H1 (cell line): ENCODE measurements at regions not wholly inside any gene's neighbourhood (a gene's known extent, or its start where the extent isn't known, plus 50 kb on each side); places are given as distances from the start of the nearest gene placed in this dataset.
A peak's percentile ranks its signal among the peaks of the same experiment; 100 is the strongest.

ENCODE experiments used
- CTCF ChIA-PET: fragments of 300-600 bp; sonication (Branson Sonifier 250); formaldehyde crosslinking; loops from one replicate; lab custom pipeline; 2021; ENCODE audit not compliant: partially characterized antibody; lab: Charles Lee
- POLR2A ChIA-PET: fragments of 300-600 bp; sonication (Branson Sonifier 250); formaldehyde crosslinking; loops from one replicate; lab custom pipeline; 2021; ENCODE audit warnings: inconsistent platforms; ENCODE audit not compliant: partially characterized antibody; lab: Charles Lee
- DNase-seq, 2 experiments: peaks; one replicate each; pipeline versions ENCODE4 v3.0.0 to v3.0.0-alpha.2; 2010 to 2022; ENCODE audit warnings: low spot score in 2 of 2, low read depth in 1 of 2, mixed read lengths in 1 of 2
- FAIRE-seq: peaks from 2 replicates; lab custom pipeline; 2011; peaks lifted over from hg19 to GRCh38; lab: Jason Lieb, UNC
- H2AFZ ChIP-seq: 2 replicates; pipeline ENCODE4 v1.8.1; 2012; ENCODE audit warnings: low read length, inconsistent platforms
- H2AK5ac ChIP-seq: 2 replicates; pipeline ENCODE4 v1.6.1; 2013; ENCODE audit warnings: low read depth, low read length
- H2BK120ac ChIP-seq: replicated peaks from 2 replicates; pipeline ENCODE3; 2013; ENCODE audit warnings: low read depth, low read length, inconsistent platforms
- H2BK12ac ChIP-seq: 2 replicates; pipeline ENCODE4 v1.6.1; 2013; ENCODE audit warnings: low read depth, low read length
- H2BK15ac ChIP-seq: 2 replicates; pipeline ENCODE4 v1.6.1; 2013; ENCODE audit warnings: low read length
- H2BK20ac ChIP-seq: 2 replicates; pipeline ENCODE4 v1.6.1; 2013; ENCODE audit warnings: low read length
- H2BK5ac ChIP-seq: 2 replicates; pipeline ENCODE4 v1.6.1; 2013; ENCODE audit warnings: low read depth, low read length
- H3K14ac ChIP-seq: 2 replicates; pipeline ENCODE4 v1.6.1; 2013; ENCODE audit warnings: inconsistent platforms; ENCODE audit not compliant: insufficient read length
- H3K18ac ChIP-seq: 2 replicates; pipeline ENCODE4 v1.6.1; 2013; ENCODE audit warnings: low read length; ENCODE audit errors: extremely low read depth
- H3K23ac ChIP-seq: 2 replicates; pipeline ENCODE4 v1.6.1; 2013; ENCODE audit warnings: inconsistent platforms; ENCODE audit not compliant: insufficient read length
- H3K23me2 ChIP-seq: 2 replicates; pipeline ENCODE4 v1.6.1; 2013; ENCODE audit warnings: low read depth, low read length
- H3K27ac ChIP-seq: 2 replicates; pipeline ENCODE4 v1.6.1; 2011; ENCODE audit warnings: low read depth, low read length, inconsistent platforms
- H3K27me3 ChIP-seq, 4 experiments: replicated peaks in 1 of 4; 1 replicate in 1 of 4; 2 replicates in 3 of 4; pipeline versions ENCODE4 v1.6.1 to v1.8.1; 2011 to 2013; ENCODE audit warnings: low read length in 3 of 4, mild to moderate bottlenecking in 3 of 4, inconsistent platforms in 2 of 4, mixed read lengths in 2 of 4, moderate library complexity in 1 of 4; ENCODE audit not compliant: control insufficient read depth in 3 of 4, insufficient read depth in 3 of 4; ENCODE audit errors: extremely low read depth in 1 of 4
- H3K36me3 ChIP-seq, 4 experiments: 2 replicates each; pipeline versions ENCODE4 v1.6.1 to v1.8.1; 2011 to 2013; ENCODE audit warnings: mild to moderate bottlenecking in 4 of 4, low read length in 3 of 4, moderate library complexity in 2 of 4, control low read depth in 1 of 4, inconsistent platforms in 1 of 4; ENCODE audit not compliant: insufficient read depth in 4 of 4, control insufficient read depth in 2 of 4
- H3K4ac ChIP-seq: replicated peaks from 2 replicates; pipeline ENCODE3; 2013; ENCODE audit warnings: low read length, low read depth, mixed read lengths, inconsistent platforms; ENCODE audit not compliant: insufficient read length
- H3K4me1 ChIP-seq, 4 experiments: replicated peaks in 1 of 4; 1 replicate in 1 of 4; 2 replicates in 3 of 4; pipeline versions ENCODE4 v1.6.1 to v1.8.1; 2011 to 2013; ENCODE audit warnings: low read length in 3 of 4, inconsistent platforms in 2 of 4, mixed read lengths in 1 of 4; ENCODE audit not compliant: insufficient read depth in 4 of 4, control insufficient read depth in 3 of 4
- H3K4me2 ChIP-seq, 2 experiments: 2 replicates each; pipeline versions ENCODE4 v1.6.1 to v1.8.1; 2011 to 2013; ENCODE audit warnings: low read depth in 2 of 2, low read length in 2 of 2, control low read depth in 1 of 2, inconsistent platforms in 1 of 2, mild to moderate bottlenecking in 1 of 2; ENCODE audit not compliant: insufficient read depth in 1 of 2
- H3K4me3 ChIP-seq, 4 experiments: fragments of 200-600, 300-600 bp in 1 of 4; sonication (generic), shearing (Covaris generic), sonication (Bioruptor Twin) in 1 of 4; 2 replicates each; pipeline versions ENCODE4 v1.5.1 to v1.8.1; 2011 to 2016; ENCODE audit warnings: low read length in 4 of 4, low read depth in 3 of 4, control low read depth in 2 of 4, inconsistent platforms in 2 of 4, mild to moderate bottlenecking in 2 of 4, mixed read lengths in 1 of 4, moderate library complexity in 1 of 4; ENCODE audit not compliant: insufficient read depth in 2 of 4; ENCODE audit errors: extremely low read depth in 1 of 4
- H3K56ac ChIP-seq: replicated peaks from 2 replicates; pipeline ENCODE3; 2013; ENCODE audit warnings: low read depth, mild to moderate bottlenecking, mixed read lengths, low read length, inconsistent platforms; ENCODE audit not compliant: insufficient read length
- H3K79me1 ChIP-seq: 2 replicates; pipeline ENCODE4 v1.6.1; 2013; ENCODE audit warnings: low read depth, low read length, control low read depth
- H3K79me2 ChIP-seq, 2 experiments: 2 replicates each; pipeline versions ENCODE4 v1.6.1 to v1.8.1; 2012 to 2013; ENCODE audit warnings: low read length in 2 of 2, mild to moderate bottlenecking in 2 of 2, inconsistent platforms in 1 of 2; ENCODE audit not compliant: insufficient read depth in 2 of 2, control insufficient read depth in 1 of 2
- H3K9ac ChIP-seq, 4 experiments: replicated peaks in 1 of 4; 1 replicate in 1 of 4; 2 replicates in 3 of 4; pipeline versions ENCODE4 v1.6.1 to v1.8.1; 2011 to 2013; ENCODE audit warnings: low read depth in 3 of 4, low read length in 3 of 4, control low read depth in 2 of 4, mild to moderate bottlenecking in 2 of 4, moderate library complexity in 2 of 4, inconsistent platforms in 1 of 4; ENCODE audit errors: extremely low read depth in 1 of 4
- H3K9me3 ChIP-seq, 2 experiments: 2 replicates each; pipeline versions ENCODE4 v1.6.1 to v1.8.1; 2012 to 2013; ENCODE audit warnings: mild to moderate bottlenecking in 2 of 2, moderate library complexity in 2 of 2, control low read depth in 1 of 2, inconsistent platforms in 1 of 2, low read depth in 1 of 2, low read length in 1 of 2, mixed read lengths in 1 of 2; ENCODE audit not compliant: insufficient read depth in 2 of 2
- H4K20me1 ChIP-seq, 2 experiments: replicated peaks in 1 of 2; 2 replicates each; pipeline versions ENCODE3 to v1.8.1; 2011 to 2013; ENCODE audit warnings: inconsistent platforms in 2 of 2, low read length in 2 of 2, mild to moderate bottlenecking in 1 of 2; ENCODE audit not compliant: insufficient read depth in 2 of 2, control insufficient read depth in 1 of 2
- H4K5ac ChIP-seq: 2 replicates; pipeline ENCODE4 v1.6.1; 2013; ENCODE audit warnings: low read length, low read depth, mixed read lengths, inconsistent platforms; ENCODE audit not compliant: insufficient read length
- H4K8ac ChIP-seq: 2 replicates; pipeline ENCODE4 v1.8.0; 2013; ENCODE audit warnings: mild to moderate bottlenecking, moderate library complexity, low read length, inconsistent platforms; ENCODE audit not compliant: insufficient read depth; ENCODE audit errors: extremely low read depth
- H4K91ac ChIP-seq: replicated peaks from 2 replicates; pipeline ENCODE3; 2013; ENCODE audit warnings: low read length, mixed read lengths, inconsistent platforms; ENCODE audit not compliant: insufficient read length
- CEBPB ChIP-seq: IDR thresholded peaks from 2 replicates; pipeline ENCODE4 v1.6.1; 2012; ENCODE audit warnings: low read depth, low read length
- CREB1 ChIP-seq: IDR thresholded peaks from 2 replicates; pipeline ENCODE4 v1.6.1; 2012; ENCODE audit warnings: inconsistent platforms
- EGR1 ChIP-seq: IDR thresholded peaks from 2 replicates; pipeline ENCODE4 v1.6.1; 2011; ENCODE audit warnings: low read depth, low read length, borderline replicate concordance
- GTF2F1 ChIP-seq: IDR thresholded peaks from 2 replicates; pipeline ENCODE4 v1.6.1; 2012; ENCODE audit warnings: low read depth, low read length, improper control_type of control experiment, borderline replicate concordance
- KDM5A ChIP-seq: fragments of 200-600 bp; IDR thresholded peaks from 2 replicates; pipeline ENCODE4 v1.7.1; 2012; ENCODE audit warnings: mild to moderate bottlenecking, low read length, inconsistent platforms, mixed read lengths
- NRF1 ChIP-seq: IDR thresholded peaks from 2 replicates; pipeline ENCODE4 v1.6.1; 2011; ENCODE audit warnings: mild to moderate bottlenecking, low read depth, low read length, improper control_type of control experiment
- POLR2AphosphoS5 ChIP-seq: IDR thresholded peaks from 2 replicates; pipeline ENCODE4 v1.6.1; 2011; ENCODE audit warnings: low read depth, low read length
- POU5F1 ChIP-seq: IDR thresholded peaks from 2 replicates; pipeline ENCODE4 v1.6.1; 2011; ENCODE audit warnings: low read depth, mild to moderate bottlenecking, low read length, moderate library complexity
- RFX5 ChIP-seq: IDR thresholded peaks from 2 replicates; pipeline ENCODE4 v1.6.1; 2011; ENCODE audit warnings: low read depth, low read length, improper control_type of control experiment, borderline replicate concordance
- SIRT6 ChIP-seq: IDR thresholded peaks from one replicate; pipeline ENCODE4 v1.7.1; 2012; ENCODE audit warnings: low read length, inconsistent platforms
- SP1 ChIP-seq: IDR thresholded peaks from 2 replicates; pipeline ENCODE4 v1.6.1; 2011; ENCODE audit warnings: low read depth, low read length
- SUZ12 ChIP-seq: fragments of 200-600 bp; sonication (generic); IDR thresholded peaks from 2 replicates; pipeline ENCODE4 v1.6.1; 2012; ENCODE audit warnings: mild to moderate bottlenecking, inconsistent platforms, low read length, moderate library complexity, mixed read lengths
- YY1 ChIP-seq: IDR thresholded peaks from 2 replicates; pipeline ENCODE4 v1.6.1; 2011; ENCODE audit warnings: low read depth, mild to moderate bottlenecking, low read length
- ZNF274 ChIP-seq: IDR thresholded peaks from 2 replicates; pipeline ENCODE4 v1.7.0; 2012; ENCODE audit warnings: low read length, borderline replicate concordance; ENCODE audit errors: extremely low read depth
- WGBS, 2 experiments: shearing (Covaris generic) in 1 of 2; methylation state at CpG; one replicate each; pipeline versions ENCODE4 v1.1.6 to v1.1.7; 2013 to 2015; ENCODE audit warnings: low lambda C conversion rate in 2 of 2, mixed read lengths in 2 of 2, inconsistent platforms in 1 of 2, low coverage in 1 of 2, missing lambda C conversion rate in 1 of 2; ENCODE audit not compliant: insufficient replicate concordance in 2 of 2, insufficient coverage in 1 of 2, insufficient read length in 1 of 2; ENCODE audit errors: extremely low coverage in 1 of 2, missing lambda C conversion rate in 1 of 2; 5-methylcytosine and 5-hydroxymethylcytosine counted together
- TF ChIP-seq, protein P1 (sequence below): IDR thresholded peaks from 2 replicates; pipeline ENCODE4 v1.6.1; 2012; ENCODE audit warnings: inconsistent platforms

DNA sequence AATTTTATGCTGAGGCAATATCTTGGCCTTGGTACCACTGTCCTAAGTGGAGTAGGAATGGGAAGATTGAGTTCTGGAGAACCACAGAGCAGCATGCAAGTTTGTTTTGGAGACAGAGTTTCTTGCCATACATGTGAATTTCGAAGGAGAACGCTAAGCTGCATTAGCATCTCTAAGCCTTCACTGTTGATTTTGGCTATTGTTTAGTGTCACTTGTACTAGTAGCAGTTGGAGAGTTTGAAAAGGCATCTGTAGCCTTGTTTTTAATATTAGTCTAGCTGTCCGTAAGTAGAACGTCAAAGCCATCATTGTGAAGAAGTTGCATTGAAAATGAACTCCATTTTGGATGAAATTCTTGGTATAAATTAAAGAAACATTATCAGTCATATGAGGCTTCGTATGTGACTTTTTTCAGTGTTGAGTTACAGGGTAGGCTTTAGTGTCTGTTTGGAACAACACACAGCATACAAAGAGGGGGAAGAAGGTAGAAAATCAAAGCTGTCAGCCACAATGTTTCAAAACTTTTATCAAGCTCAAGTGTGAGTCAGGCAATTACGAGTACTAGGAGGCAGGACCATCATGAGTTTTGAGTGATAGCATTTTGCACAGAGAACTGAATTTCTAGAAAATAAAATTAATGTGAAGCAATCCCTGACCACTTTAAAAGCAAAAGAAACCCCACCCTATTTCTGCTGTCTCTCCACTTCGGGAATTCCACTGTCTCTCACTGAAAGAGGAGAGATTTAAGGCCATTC is 70.2 kb upstream of the NAV3 start:
- H2AFZ ChIP-seq: no peak overlapping the region
- peaks cover 0 to 3% (median 1%) of the 10 kb centered on the region in 4 experiments; a peak in 3 of 7 replicates for H3K4me1 ChIP-seq
- no peak overlapping the region for H4K5ac ChIP-seq
- no peaks in the 10 kb centered on the region for H3K23me2 ChIP-seq
- no peaks in the 10 kb centered on the region for H3K79me2 ChIP-seq
- 68% methylated on average over 7 of the region's 7 CpGs; no CpG with 5 or more reads in 1 of the 2 experiments for WGBS, 2 experiments
- no peak overlapping the region for H2BK15ac ChIP-seq
- H3K79me1 ChIP-seq: no peaks in the 10 kb centered on the region
- no peak overlapping the region for H2AK5ac ChIP-seq
- no peak overlapping the region for H2BK20ac ChIP-seq
- no peak overlapping the region for H3K4me3 ChIP-seq
- no peaks in the 10 kb centered on the region for H4K20me1 ChIP-seq
- no peak overlapping the region for H2BK12ac ChIP-seq
- H2BK5ac ChIP-seq: no peak overlapping the region
- no peak overlapping the region for H2BK120ac ChIP-seq
- DNase-seq (no peak), FAIRE-seq (peak; percentile 32)
- H3K56ac ChIP-seq: no peak overlapping the region
- no peaks in the 10 kb centered on the region for H3K9me3 ChIP-seq
- ChIA-PET POLR2A (no interaction called here), CTCF (no interaction called here)
- peak overlapping the region in 1 of 2 experiments; percentile 3; a peak in 1 of 4 replicates for H3K4me2 ChIP-seq
- no peak overlapping the region for H3K14ac ChIP-seq
- no peaks in the 10 kb centered on the region for H3K36me3 ChIP-seq
- H3K9ac ChIP-seq: no peak overlapping the region
- H3K4ac ChIP-seq: no peak overlapping the region
- H3K27me3 ChIP-seq: no peaks in the 10 kb centered on the region
- no peak overlapping the region for H4K91ac ChIP-seq
- H3K18ac ChIP-seq: no peak overlapping the region
- no peak overlapping the region for H3K27ac ChIP-seq
- H3K23ac ChIP-seq: no peak overlapping the region
- no peak overlapping the region for H4K8ac ChIP-seq
- no peak for TF ChIP-seq SP1
- TF ChIP-seq YY1: no peak
- no peak for TF ChIP-seq CEBPB
- TF ChIP-seq, protein P1, sequence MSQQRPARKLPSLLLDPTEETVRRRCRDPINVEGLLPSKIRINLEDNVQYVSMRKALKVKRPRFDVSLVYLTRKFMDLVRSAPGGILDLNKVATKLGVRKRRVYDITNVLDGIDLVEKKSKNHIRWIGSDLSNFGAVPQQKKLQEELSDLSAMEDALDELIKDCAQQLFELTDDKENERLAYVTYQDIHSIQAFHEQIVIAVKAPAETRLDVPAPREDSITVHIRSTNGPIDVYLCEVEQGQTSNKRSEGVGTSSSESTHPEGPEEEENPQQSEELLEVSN: no peak
- TF ChIP-seq SIRT6: no peak
- TF ChIP-seq EGR1: no peak
- TF ChIP-seq RFX5: no peak
- TF ChIP-seq ZNF274: no peak
- TF ChIP-seq POU5F1: no peak
- no peak for TF ChIP-seq NRF1
- no peak for TF ChIP-seq POLR2AphosphoS5
- no peak for TF ChIP-seq GTF2F1
- TF ChIP-seq KDM5A: no peak
- no peak for TF ChIP-seq SUZ12
- no peak for TF ChIP-seq CREB1
